ENCODE measurements at regions not wholly inside any gene's neighbourhood (a gene's known extent, or its start where the extent isn't known, plus 50 kb on each side); places are given as distances from the start of the nearest gene placed in this dataset.

DNA sequence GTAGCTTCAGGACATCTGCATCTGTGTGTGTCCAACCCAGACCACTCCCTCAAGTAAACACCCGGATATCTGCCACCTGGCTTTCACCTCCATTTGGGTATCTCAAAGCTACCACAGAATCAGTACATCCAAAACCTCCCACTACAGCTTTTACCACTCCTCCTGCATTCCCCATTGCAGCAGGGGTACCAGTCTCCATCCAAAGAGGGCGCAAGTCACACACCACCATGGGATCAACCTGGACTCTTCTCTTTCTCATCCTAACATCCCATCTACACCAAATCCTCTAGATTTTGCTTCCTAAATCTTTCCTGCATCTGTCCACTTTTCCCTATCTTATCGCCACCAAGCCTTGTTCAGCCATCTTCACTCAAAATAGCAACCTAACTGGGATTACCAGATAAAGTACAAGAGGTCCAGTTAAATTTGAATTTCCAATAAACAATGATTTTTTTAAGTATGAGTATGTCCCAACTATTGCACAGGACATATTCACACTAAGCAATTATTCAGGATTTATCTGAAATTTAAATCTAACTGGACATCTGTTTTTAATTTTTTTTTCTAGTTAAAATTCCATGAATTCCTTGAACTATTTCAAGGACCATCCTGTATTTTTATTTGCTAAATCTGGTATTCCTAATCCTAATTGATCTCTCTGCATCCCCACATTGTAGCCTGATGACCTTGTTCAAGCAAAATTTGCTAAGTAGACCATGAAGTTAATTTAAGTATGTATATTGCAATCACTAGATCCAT is 164.3 kb upstream of the MLN start:
- Mint-ChIP-seq H3K27ac (peak overlapping the region; percentile 10), H3K4me1 (no peaks in the 10 kb centered on the region), H3K9me3 (no peaks in the 10 kb centered on the region), H3K36me3 (ENCODE audit: low read depth) (no peaks in the 10 kb centered on the region), H3K4me3 (no peak overlapping the region), H3K27me3 (peaks cover 51% of the 10 kb centered on the region)
- intact Hi-C loops (cut with micrococcal nuclease): no loop called here
- DNase-seq: no peak

DNA sequence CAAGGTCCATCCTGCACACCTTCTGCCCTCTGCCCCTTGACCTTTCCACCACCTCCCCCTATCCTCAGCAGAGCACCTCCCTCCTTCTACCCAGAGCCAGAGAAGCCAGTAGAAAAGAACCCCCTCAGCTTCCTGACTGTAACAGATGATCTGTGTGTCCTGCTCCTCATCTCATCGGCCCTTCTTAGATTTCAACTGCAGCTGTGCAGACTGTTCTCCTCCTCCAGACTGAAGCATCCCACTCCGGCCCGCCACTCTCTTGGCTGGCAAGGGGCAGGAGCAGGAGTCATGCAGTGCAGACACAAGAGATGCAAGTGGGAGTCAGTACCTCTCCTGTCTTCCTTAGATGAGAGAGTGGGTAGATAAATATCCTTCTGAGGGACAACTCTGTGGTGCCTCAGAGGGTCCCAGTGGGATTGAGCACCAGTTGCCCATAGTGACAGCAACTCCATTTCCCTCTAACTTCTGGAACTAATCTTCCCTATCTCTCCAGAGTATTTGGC is 163.5 kb upstream of the MLN start:
- H3K27me3 Mint-ChIP-seq: peaks cover 50% of the 10 kb centered on the region
- no peak for DNase-seq
- intact Hi-C loops (cut with micrococcal nuclease): no loop called here
- no peak overlapping the region for H3K4me3 Mint-ChIP-seq
- no peak overlapping the region for H3K27ac Mint-ChIP-seq
- H3K36me3 Mint-ChIP-seq (ENCODE audit: low read depth): no peaks in the 10 kb centered on the region
- H3K4me1 Mint-ChIP-seq: peaks cover 2% of the 10 kb centered on the region
- H3K9me3 Mint-ChIP-seq: no peaks in the 10 kb centered on the region

DNA sequence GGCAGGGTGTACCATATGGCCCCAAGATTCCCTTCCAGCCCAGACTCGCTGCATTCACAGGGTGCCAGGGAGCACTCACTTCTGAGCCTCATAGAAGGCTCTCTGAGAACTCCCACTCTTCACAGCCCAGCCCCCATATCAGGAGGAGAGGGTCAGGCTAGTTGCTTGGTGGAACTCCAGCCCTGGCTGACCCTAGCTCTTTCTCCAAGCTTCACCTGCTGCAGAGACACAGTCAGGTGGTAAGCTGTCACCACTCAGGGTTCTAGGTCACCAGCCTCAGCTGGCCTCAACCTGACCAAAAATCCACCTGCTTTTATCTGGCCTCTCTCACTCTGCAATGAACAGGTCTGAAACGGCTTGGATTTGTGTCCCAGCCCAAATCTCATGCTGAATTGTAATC is 162.7 kb upstream of the MLN start:
- no peak overlapping the region for H3K4me3 Mint-ChIP-seq
- H3K27ac Mint-ChIP-seq: no peak overlapping the region
- intact Hi-C loops (cut with micrococcal nuclease): no loop called here
- peaks cover 2% of the 10 kb centered on the region for H3K4me1 Mint-ChIP-seq
- DNase-seq: no peak
- H3K27me3 Mint-ChIP-seq: peaks cover 45% of the 10 kb centered on the region
- H3K36me3 Mint-ChIP-seq (ENCODE audit: low read depth): no peaks in the 10 kb centered on the region
- H3K9me3 Mint-ChIP-seq: no peaks in the 10 kb centered on the region

DNA sequence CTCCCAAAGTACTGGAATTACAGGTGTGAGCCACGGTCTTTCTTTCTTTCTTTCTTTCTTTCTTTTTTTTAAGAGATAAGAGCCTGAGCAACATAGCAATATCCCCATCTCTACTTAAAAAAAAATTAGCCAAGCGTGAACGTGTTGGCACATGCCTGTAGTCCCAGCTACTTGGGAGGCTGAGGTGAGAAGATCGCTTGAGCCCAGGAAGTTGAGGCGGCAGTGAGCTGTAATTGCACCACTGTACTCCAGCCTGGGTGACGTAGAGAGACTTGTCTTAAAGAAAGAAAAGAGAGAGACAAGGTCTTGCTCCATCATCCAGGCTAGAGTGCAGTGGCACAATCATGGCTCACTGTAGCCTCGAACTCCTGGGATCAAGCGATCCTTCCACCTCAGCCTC is 162.0 kb upstream of the MLN start:
- intact Hi-C loops (cut with micrococcal nuclease): no loop called here
- Mint-ChIP-seq H3K27ac (no peak overlapping the region), H3K4me1 (peaks cover 2% of the 10 kb centered on the region), H3K36me3 (ENCODE audit: low read depth) (no peaks in the 10 kb centered on the region), H3K9me3 (no peaks in the 10 kb centered on the region), H3K4me3 (no peak overlapping the region), H3K27me3 (peaks cover 37% of the 10 kb centered on the region)
- no peak for DNase-seq

- Mint-ChIP-seq H3K36me3 (ENCODE audit: low read depth) (no peaks in the 10 kb centered on the region), H3K27me3 (peaks cover 27% of the 10 kb centered on the region), H3K4me3 (no peak overlapping the region), H3K4me1 (peaks cover 2% of the 10 kb centered on the region), H3K9me3 (no peaks in the 10 kb centered on the region), H3K27ac (no peak overlapping the region)
- DNase-seq: no peak
- intact Hi-C loops (cut with micrococcal nuclease): no loop called here
Observed at GRCh38 chr6:33964387-33964786, 160.6 kb upstream of the MLN start.

- intact Hi-C loops (cut with micrococcal nuclease): no loop called here
- Mint-ChIP-seq H3K9me3 (no peaks in the 10 kb centered on the region), H3K4me1 (peaks cover 2% of the 10 kb centered on the region), H3K4me3 (no peak overlapping the region), H3K27me3 (peaks cover 24% of the 10 kb centered on the region), H3K36me3 (ENCODE audit: low read depth) (no peaks in the 10 kb centered on the region), H3K27ac (no peak overlapping the region)
- no peak for DNase-seq
Observed at GRCh38 chr6:33963136-33963750, 159.4 kb upstream of the MLN start.

- intact Hi-C loops (cut with micrococcal nuclease): no loop called here
- H3K4me3 Mint-ChIP-seq: no peak overlapping the region
- peaks cover 16% of the 10 kb centered on the region for H3K27me3 Mint-ChIP-seq
- H3K36me3 Mint-ChIP-seq (ENCODE audit: low read depth): no peaks in the 10 kb centered on the region
- no peak overlapping the region for H3K27ac Mint-ChIP-seq
- no peaks in the 10 kb centered on the region for H3K9me3 Mint-ChIP-seq
- peaks cover 2% of the 10 kb centered on the region for H3K4me1 Mint-ChIP-seq
- no peak for DNase-seq
Observed at GRCh38 chr6:33962246-33963027, 158.6 kb upstream of the MLN start.

DNA sequence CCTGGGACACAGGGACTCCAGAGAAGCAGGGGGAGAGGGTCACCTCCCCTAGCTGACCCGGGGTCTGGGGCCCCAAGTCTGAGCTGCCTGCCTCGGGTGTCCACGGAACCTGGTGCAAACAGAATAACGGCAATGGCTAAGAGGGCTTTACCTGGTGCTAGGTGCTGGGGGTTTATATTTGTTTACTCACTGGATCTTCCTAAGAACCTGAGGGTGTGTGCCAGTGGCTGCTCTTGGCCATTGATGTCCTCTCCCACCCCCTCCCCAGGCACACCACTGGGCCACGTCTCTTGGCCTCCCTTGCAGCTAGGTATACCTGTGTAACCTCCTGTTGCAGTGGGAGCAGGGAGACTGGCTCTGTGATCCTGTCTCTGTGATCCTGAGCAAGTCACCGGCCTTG is 157.9 kb upstream of the MLN start:
- Mint-ChIP-seq H3K9me3 (no peaks in the 10 kb centered on the region), H3K27ac (no peak overlapping the region), H3K4me1 (peaks cover 2% of the 10 kb centered on the region), H3K36me3 (ENCODE audit: low read depth) (no peaks in the 10 kb centered on the region), H3K4me3 (no peak overlapping the region), H3K27me3 (peaks cover 10% of the 10 kb centered on the region)
- intact Hi-C loops (cut with micrococcal nuclease): no loop called here
- no peak for DNase-seq

DNA sequence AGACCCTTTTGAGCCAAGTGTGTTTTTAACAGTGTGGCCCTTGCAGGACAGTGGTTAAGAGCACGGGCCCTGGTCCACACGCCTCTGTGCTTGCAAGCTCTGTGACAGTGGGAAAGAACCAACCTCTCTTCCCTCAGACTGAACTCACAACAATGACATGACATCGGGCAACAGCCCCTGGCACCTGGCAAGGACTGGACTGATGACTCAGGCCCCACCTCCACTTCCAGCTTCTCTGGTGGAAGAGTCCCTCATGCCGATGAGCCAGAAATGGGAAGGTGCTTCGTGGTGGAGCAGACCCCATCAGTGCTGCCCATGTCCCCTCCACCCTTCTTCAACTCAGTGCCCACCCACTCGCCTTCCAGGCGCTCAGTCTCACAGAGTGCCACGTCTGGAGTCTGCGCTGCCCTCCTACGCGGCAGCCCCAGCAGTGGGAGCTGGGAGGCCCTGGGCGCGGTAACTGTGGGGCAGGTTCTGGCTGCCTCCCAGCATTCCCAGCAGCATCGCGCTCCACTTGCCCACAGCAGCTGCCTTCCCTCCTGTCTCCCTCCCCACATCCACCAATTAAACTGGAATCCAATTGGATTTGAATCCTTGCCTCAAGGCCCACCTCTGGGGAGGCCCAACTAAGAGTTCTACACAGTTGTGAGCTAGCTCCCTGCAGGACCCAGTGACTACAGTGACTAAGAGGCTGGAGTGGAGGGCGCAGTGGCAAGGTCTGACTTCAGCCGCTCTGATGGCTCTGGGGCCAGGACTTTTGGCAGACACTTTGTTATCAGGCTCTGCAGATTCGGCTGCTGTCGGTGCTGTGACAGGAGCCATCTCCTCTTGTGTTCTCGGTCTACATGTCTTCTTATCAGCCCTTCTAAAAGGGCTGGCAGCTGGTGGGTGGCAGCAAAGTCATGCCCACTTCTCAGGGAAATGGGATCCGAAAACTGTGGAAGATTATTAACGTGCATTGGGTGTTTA is 156.8 kb upstream of the MLN start:
- Mint-ChIP-seq H3K27me3 (peaks cover 7% of the 10 kb centered on the region), H3K27ac (no peak overlapping the region), H3K9me3 (no peaks in the 10 kb centered on the region), H3K36me3 (ENCODE audit: low read depth) (no peaks in the 10 kb centered on the region), H3K4me3 (no peak overlapping the region), H3K4me1 (peaks cover 2% of the 10 kb centered on the region)
- intact Hi-C loops (cut with micrococcal nuclease): no loop called here
- no peak for DNase-seq

DNA sequence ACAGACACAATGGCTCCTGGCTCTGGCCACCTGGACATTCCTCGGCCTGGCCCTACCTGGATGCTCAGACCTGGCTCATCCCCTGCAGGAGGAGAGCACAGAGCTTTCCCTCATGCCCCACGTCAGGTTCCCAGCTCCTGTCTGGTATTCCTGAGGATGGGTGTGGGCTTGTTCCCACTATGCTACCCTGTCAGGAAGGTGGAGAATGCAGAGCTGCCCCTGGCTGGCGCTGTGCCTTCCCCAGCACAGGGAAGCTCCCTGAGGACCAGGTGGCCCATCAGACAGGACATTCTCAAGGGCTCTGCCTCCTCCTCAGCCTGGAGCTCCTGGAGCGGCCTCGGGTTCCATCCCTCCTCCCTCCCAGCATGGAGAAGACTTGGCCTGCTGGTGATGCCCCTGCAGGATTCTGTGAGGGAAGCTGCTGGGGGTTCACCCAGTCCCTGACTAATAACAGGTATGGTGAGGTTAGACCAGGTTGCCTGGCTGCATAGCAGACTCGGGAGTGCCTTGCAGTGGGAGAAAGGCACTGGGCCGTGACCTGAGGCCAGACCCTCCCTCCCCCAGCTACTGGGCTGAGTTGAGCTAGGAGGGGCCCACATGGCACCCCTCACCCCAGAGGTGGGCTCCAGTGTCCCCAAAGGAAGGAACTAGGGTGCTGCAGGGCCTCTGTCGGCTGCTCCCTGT is 156.0 kb upstream of the MLN start:
- no peak for DNase-seq
- H3K27ac Mint-ChIP-seq: no peak overlapping the region
- H3K9me3 Mint-ChIP-seq: no peaks in the 10 kb centered on the region
- peaks cover 3% of the 10 kb centered on the region for H3K27me3 Mint-ChIP-seq
- no peaks in the 10 kb centered on the region for H3K36me3 Mint-ChIP-seq (ENCODE audit: low read depth)
- intact Hi-C loops (cut with micrococcal nuclease): no loop called here
- H3K4me3 Mint-ChIP-seq: no peak overlapping the region
- peaks cover 2% of the 10 kb centered on the region for H3K4me1 Mint-ChIP-seq

DNA sequence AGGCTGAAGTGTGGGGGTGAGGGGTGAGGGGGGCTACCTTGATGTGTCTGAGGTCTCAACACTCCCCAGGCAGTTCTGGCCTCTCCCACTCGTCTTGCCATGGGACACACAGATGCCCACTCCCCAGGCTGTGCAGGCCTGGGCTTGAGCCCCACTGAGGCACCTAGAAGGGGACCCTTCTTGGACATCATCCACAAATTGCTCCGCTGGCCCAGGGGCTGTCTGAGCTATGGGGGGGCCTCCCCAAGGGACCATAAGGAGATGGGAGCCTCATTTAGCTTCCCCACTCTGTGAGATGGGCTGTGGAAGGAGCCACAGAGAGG is 155.5 kb upstream of the MLN start:
- no peaks in the 10 kb centered on the region for H3K9me3 Mint-ChIP-seq
- H3K36me3 Mint-ChIP-seq (ENCODE audit: low read depth): no peaks in the 10 kb centered on the region
- no peak overlapping the region for H3K4me3 Mint-ChIP-seq
- H3K4me1 Mint-ChIP-seq: peaks cover 6% of the 10 kb centered on the region
- H3K27me3 Mint-ChIP-seq: peaks cover 1% of the 10 kb centered on the region
- DNase-seq: no peak
- H3K27ac Mint-ChIP-seq: no peak overlapping the region
- intact Hi-C loops (cut with micrococcal nuclease): no loop called here

- Mint-ChIP-seq H3K27ac (no peak overlapping the region), H3K27me3 (no peaks in the 10 kb centered on the region), H3K9me3 (no peaks in the 10 kb centered on the region), H3K36me3 (ENCODE audit: low read depth) (no peaks in the 10 kb centered on the region), H3K4me3 (no peak overlapping the region), H3K4me1 (peaks cover 6% of the 10 kb centered on the region)
- no peak for DNase-seq
- intact Hi-C loops (cut with micrococcal nuclease): no loop called here
Observed at GRCh38 chr6:33958526-33959328, 154.9 kb upstream of the MLN start.
